DND-41 (cell line): ENCODE measurements at regions not wholly inside any gene's neighbourhood (a gene's known extent, or its start where the extent isn't known, plus 50 kb on each side); places are given as distances from the start of the nearest gene placed in this dataset.

Experiments used
- CTCF ChIP-seq: IDR thresholded peaks from 2 replicates; pipeline ENCODE4 v1.5.1; 2012; ENCODE audit warnings: borderline replicate concordance, low read length, moderate library complexity, mild to moderate bottlenecking; ENCODE audit not compliant: poor library complexity, severe bottlenecking; ENCODE audit errors: extremely low read depth
- EZH2 ChIP-seq: IDR thresholded peaks from 3 replicates; pipeline ENCODE4 v1.6.1; 2012; ENCODE audit warnings: borderline replicate concordance, low read depth, mild to moderate bottlenecking, moderate library complexity, low read length, inconsistent platforms; ENCODE audit not compliant: severe bottlenecking

- TF ChIP-seq CTCF (no peak), EZH2 (no peak)
Measured at GRCh38 chr6:115468272-115469005, 592.3 kb downstream of the FRK start.
